ENCODE measurements at regions not wholly inside any gene's neighbourhood (a gene's known extent, or its start where the extent isn't known, plus 50 kb on each side); places are given as distances from the start of the nearest gene placed in this dataset.

DNA sequence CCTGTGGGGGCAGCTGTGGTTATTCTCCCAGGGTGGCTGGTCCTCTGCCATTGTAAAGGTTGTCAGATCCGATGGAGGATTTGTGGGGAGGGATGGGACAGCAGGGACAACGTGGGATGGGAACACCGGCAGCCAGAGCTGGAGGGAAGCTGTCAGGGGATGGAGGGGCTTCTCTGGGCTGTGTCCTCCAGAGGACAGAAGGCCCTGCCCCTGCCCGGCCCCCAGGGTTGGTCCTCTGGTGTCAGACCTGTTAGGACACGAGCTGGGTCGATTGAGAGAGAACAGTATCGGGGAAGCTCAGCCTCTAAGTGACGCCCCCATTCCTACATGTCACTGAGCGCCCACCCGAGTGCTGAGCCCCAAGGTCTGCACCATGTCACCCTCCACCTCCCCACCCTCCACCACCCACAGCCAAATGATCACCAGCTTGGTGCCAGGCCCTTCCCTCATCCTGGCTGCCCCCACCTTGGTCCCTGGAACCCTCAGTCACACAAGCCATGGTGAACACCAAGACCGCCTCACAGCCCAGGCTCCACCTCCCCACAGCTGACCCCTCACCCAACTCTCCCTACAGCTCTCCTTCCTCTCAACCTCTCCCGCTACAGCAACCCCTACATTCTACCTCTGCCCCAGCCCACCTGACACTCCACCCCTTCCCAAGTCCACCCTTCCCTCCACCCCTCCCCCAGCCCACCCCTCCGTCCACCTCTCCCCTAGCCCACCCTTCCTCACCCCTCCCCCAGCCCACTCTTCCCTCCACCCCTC lies 244.4 kb downstream of the MATN1 start:
- TF ChIP-seq ZFP30 (CRISPR knock-in tag; IDR thresholded peaks at IDR 0.05) (no peak), SNAI2 (CRISPR knock-in tag; IDR thresholded peaks at IDR 0.05) (no peak), ZNF70 (CRISPR knock-in tag; IDR thresholded peaks at IDR 0.05) (no peak), ISL1 (CRISPR knock-in tag; IDR thresholded peaks at IDR 0.05) (no peak), RARB (CRISPR knock-in tag; IDR thresholded peaks at IDR 0.05) (no peak), ARNTL (CRISPR knock-in tag; IDR thresholded peaks at IDR 0.05; ENCODE audit: borderline replicate concordance, low read depth) (no peak), PPARA (CRISPR knock-in tag; IDR thresholded peaks at IDR 0.05; ENCODE audit: borderline replicate concordance) (no peak), BACH2 (CRISPR knock-in tag; IDR thresholded peaks at IDR 0.05; ENCODE audit: borderline replicate concordance) (no peak), OSR1 (CRISPR knock-in tag; IDR thresholded peaks at IDR 0.05) (no peak), ZNF8 (CRISPR knock-in tag; IDR thresholded peaks at IDR 0.05) (no peak), CSDC2 (CRISPR knock-in tag; IDR thresholded peaks at IDR 0.05) (no peak), ZFP3 (CRISPR knock-in tag; IDR thresholded peaks at IDR 0.05) (no peak), TCF4 (CRISPR knock-in tag; IDR thresholded peaks at IDR 0.05; ENCODE audit: borderline replicate concordance) (no peak), ZNF565 (CRISPR knock-in tag; conservative IDR thresholded peaks at IDR 0.05; ENCODE audit: low read depth) (no peak)
- TF ChIP-seq, protein P1, sequence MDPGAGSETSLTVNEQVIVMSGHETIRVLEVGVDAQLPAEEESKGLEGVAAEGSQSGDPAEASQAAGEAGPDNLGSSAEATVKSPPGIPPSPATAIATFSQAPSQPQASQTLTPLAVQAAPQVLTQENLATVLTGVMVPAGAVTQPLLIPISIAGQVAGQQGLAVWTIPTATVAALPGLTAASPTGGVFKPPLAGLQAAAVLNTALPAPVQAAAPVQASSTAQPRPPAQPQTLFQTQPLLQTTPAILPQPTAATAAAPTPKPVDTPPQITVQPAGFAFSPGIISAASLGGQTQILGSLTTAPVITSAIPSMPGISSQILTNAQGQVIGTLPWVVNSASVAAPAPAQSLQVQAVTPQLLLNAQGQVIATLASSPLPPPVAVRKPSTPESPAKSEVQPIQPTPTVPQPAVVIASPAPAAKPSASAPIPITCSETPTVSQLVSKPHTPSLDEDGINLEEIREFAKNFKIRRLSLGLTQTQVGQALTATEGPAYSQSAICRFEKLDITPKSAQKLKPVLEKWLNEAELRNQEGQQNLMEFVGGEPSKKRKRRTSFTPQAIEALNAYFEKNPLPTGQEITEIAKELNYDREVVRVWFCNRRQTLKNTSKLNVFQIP (CRISPR knock-in tag; IDR thresholded peaks at IDR 0.05; ENCODE audit: borderline replicate concordance, low read depth) = no peak
- TF ChIP-seq, protein P2, sequence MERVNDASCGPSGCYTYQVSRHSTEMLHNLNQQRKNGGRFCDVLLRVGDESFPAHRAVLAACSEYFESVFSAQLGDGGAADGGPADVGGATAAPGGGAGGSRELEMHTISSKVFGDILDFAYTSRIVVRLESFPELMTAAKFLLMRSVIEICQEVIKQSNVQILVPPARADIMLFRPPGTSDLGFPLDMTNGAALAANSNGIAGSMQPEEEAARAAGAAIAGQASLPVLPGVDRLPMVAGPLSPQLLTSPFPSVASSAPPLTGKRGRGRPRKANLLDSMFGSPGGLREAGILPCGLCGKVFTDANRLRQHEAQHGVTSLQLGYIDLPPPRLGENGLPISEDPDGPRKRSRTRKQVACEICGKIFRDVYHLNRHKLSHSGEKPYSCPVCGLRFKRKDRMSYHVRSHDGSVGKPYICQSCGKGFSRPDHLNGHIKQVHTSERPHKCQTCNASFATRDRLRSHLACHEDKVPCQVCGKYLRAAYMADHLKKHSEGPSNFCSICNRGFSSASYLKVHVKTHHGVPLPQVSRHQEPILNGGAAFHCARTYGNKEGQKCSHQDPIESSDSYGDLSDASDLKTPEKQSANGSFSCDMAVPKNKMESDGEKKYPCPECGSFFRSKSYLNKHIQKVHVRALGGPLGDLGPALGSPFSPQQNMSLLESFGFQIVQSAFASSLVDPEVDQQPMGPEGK (CRISPR knock-in tag; IDR thresholded peaks at IDR 0.05; ENCODE audit: borderline replicate concordance) = no peak
- TF ChIP-seq, protein P3, sequence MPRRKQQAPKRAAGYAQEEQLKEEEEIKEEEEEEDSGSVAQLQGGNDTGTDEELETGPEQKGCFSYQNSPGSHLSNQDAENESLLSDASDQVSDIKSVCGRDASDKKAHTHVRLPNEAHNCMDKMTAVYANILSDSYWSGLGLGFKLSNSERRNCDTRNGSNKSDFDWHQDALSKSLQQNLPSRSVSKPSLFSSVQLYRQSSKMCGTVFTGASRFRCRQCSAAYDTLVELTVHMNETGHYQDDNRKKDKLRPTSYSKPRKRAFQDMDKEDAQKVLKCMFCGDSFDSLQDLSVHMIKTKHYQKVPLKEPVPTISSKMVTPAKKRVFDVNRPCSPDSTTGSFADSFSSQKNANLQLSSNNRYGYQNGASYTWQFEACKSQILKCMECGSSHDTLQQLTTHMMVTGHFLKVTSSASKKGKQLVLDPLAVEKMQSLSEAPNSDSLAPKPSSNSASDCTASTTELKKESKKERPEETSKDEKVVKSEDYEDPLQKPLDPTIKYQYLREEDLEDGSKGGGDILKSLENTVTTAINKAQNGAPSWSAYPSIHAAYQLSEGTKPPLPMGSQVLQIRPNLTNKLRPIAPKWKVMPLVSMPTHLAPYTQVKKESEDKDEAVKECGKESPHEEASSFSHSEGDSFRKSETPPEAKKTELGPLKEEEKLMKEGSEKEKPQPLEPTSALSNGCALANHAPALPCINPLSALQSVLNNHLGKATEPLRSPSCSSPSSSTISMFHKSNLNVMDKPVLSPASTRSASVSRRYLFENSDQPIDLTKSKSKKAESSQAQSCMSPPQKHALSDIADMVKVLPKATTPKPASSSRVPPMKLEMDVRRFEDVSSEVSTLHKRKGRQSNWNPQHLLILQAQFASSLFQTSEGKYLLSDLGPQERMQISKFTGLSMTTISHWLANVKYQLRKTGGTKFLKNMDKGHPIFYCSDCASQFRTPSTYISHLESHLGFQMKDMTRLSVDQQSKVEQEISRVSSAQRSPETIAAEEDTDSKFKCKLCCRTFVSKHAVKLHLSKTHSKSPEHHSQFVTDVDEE (CRISPR knock-in tag; IDR thresholded peaks at IDR 0.05) = no peak
- ATAC-seq = no peak

DNA sequence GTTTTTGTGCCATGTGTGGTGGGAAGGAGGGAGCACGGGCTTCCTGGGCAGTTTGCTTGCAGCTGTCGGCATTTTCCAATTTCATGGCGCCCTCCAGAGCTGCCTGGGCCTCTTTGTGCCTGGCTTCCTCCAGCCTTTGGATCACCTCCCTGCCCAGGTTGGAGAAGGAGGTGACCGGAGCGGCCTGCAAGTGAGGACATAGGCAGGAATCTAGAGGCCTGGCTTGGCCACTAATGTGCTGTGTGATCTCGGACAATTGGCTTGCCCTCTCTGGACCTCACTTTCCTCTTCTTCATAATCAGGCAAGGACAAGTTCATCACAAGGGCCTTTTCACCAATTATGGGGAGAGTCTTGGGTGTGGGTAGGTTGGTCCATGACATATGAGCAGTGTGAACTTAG lies 245.1 kb downstream of the MATN1 start:
- TF ChIP-seq RARB (CRISPR knock-in tag; IDR thresholded peaks at IDR 0.05) (no peak), ESRRG (CRISPR knock-in tag; IDR thresholded peaks at IDR 0.05) (no peak), ZNF8 (CRISPR knock-in tag; IDR thresholded peaks at IDR 0.05) (no peak)
- no peak for ATAC-seq

DNA sequence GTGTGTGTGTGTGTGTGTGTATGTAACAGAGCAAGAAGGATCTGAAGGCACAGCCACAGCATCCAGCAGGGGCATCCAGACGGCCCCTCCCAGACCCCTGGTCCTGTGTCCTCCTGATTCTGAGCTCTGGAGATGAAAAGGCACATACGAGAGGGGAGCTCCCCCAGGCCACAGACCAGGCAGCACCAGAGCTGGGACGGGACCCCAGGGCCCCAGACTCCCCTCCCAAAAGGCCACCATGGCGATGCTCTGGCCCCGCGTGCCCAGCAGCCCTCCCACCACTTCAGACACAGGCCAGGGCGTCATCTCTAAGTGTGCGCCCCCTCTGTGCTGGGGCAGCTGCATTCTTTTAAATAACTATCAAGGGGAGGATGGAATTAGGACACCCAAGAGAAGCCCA lies 245.8 kb downstream of the MATN1 start:
- TF ChIP-seq TOX (CRISPR knock-in tag; IDR thresholded peaks at IDR 0.05; ENCODE audit: borderline replicate concordance) (no peak), CSDC2 (CRISPR knock-in tag; IDR thresholded peaks at IDR 0.05) (no peak)
- ATAC-seq = no peak

DNA sequence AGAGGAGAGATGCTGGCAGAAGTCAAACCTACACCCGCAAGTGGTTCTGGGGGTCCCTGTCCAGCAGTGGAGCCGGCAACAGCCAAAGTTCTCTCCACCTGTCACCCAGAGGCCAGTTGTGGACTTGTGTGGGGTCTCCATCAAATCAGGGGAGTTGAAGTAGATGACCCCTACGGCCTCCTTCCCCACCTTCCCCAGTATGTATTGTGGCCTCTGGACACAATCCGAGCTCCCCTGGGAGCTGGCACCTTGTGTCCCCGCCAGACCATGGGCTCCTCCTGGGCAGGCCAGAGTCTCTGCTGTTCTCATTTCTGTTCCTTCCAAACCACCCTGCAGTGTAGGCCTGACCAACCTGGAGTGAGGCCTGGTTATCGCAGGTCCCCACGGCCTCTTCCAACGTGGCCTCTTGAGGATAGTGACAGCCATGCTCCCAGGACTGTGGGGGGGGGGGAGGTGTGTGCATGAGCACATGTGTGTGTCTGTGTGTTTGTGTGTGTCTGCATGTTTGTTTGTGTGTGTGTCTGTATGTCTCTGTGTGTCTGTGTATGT lies 246.4 kb downstream of the MATN1 start:
- no peak for ATAC-seq
- no peak for TF ChIP-seq PPARA (CRISPR knock-in tag; IDR thresholded peaks at IDR 0.05; ENCODE audit: borderline replicate concordance)
- no peak for TF ChIP-seq ZNF565 (CRISPR knock-in tag; conservative IDR thresholded peaks at IDR 0.05; ENCODE audit: low read depth)
- TF ChIP-seq, protein P3 (CRISPR knock-in tag; IDR thresholded peaks at IDR 0.05) = no peak
- TF ChIP-seq, protein P1 (CRISPR knock-in tag; IDR thresholded peaks at IDR 0.05; ENCODE audit: borderline replicate concordance, low read depth) = no peak
- TF ChIP-seq, protein P4, sequence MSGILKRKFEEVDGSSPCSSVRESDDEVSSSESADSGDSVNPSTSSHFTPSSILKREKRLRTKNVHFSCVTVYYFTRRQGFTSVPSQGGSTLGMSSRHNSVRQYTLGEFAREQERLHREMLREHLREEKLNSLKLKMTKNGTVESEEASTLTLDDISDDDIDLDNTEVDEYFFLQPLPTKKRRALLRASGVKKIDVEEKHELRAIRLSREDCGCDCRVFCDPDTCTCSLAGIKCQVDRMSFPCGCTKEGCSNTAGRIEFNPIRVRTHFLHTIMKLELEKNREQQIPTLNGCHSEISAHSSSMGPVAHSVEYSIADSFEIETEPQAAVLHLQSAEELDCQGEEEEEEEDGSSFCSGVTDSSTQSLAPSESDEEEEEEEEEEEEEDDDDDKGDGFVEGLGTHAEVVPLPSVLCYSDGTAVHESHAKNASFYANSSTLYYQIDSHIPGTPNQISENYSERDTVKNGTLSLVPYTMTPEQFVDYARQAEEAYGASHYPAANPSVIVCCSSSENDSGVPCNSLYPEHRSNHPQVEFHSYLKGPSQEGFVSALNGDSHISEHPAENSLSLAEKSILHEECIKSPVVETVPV (CRISPR knock-in tag; IDR thresholded peaks at IDR 0.05) = no peak
- no peak for TF ChIP-seq CSDC2 (CRISPR knock-in tag; IDR thresholded peaks at IDR 0.05)
- no peak for TF ChIP-seq TCF4 (CRISPR knock-in tag; IDR thresholded peaks at IDR 0.05; ENCODE audit: borderline replicate concordance)
- TF ChIP-seq, protein P2 (CRISPR knock-in tag; IDR thresholded peaks at IDR 0.05; ENCODE audit: borderline replicate concordance) = no peak
- no peak for TF ChIP-seq ZNF8 (CRISPR knock-in tag; IDR thresholded peaks at IDR 0.05)
